Dedifferentiated amniotic fluid mesenchymal stem cell (primary cell): ENCODE measurements at regions not wholly inside any gene's neighbourhood (a gene's known extent, or its start where the extent isn't known, plus 50 kb on each side); places are given as distances from the start of the nearest gene placed in this dataset.
"Not testable (repeated sequence)": the region's sequence is repeated elsewhere in the genome, so short reads cannot be mapped to it uniquely, and the experiment has no call there.

Source experiments
- DNase-seq: peaks from one replicate; pipeline ENCODE4 v3.0.0-alpha.2; 2016; ENCODE audit errors: extremely low spot score

GRCh38 chr10:118914629-118915028 lies 114.9 kb upstream of the NANOS1 start:
- no peak for DNase-seq

- DNase-seq, result no peak
These were observed 114.4 kb upstream of the NANOS1 start for GRCh38 chr10:118915161-118915560.

GRCh38 chr10:118916777-118917176 lies 112.7 kb upstream of the NANOS1 start:
- no peak for DNase-seq

DNA sequence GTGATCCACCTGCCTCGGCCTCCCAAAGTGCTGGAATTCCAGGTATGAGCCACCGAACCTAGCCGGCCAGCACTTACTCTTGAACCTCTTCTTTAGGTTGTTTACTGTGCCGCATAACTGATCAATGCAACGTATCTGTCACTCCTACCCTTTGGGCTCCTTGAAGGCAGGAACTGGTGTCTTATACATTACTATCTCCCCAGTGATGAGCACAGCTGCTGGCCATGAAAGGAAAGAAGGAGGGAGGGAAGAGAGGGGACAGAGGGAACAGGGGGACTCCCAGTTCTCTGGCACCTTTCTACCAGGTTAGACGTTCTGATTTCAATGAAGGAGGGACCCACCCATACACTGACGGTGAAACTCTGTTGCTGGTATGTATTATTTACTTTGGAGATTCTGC lies 111.8 kb upstream of the NANOS1 start:
- DNase-seq, result no peak

DNA sequence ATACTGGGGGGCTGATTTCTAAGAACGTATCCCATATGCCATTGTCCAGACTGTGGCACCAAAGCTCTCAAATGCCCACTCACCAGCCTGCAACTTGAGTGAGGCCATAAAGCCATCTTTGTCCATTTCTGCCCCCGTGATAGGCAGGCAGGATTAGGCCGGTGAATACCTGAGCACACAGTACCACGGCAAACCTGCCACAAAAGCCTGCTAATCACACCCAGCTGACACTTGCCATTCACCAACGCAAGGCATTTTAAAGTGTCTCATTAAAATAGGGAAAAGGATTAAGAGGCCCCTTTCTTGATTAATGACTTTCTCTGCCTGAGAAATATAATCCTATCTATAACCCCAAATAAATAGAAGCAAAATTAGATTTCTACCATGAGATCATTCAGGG lies 111.4 kb upstream of the NANOS1 start:
- DNase-seq, result no peak

DNA sequence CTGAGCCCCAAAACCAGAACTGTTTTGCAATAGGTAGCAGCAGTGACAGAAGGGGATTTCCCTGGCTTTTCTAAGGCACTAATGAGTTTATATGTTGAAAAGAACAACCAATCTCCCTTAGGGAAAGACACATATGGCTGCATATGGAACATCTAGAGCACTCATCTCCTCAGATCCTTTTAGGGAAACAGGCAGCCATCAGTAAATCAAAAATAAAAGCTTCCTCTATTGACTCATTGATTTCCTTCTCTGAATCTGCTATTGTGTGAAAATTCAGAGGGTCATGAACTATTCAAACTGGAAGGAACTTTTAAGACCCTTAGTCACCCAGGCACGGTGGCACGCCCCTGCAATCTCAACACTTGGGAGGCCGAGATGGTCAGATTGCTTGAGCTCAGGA lies 110.9 kb upstream of the NANOS1 start:
- no peak for DNase-seq

DNA sequence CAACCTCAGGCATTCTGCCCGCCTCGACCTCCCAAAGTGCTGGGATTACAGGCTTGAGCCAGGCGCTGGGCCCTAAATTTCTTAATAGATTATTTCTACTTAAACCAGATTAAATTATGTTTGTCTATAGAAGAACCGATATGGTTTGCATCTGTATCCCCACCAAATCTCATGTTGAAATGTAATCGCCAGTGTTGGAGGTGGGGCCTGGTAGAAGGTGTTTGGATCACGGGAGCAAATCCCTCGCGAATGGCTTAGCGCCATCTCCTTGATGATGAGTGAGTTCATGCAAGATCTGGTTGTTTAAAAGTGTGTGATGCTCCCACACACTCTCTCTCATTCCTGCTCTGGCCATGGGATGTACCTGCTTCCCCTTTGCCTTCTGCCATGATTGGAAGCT lies 109.3 kb upstream of the NANOS1 start:
- DNase-seq, result no peak

DNA sequence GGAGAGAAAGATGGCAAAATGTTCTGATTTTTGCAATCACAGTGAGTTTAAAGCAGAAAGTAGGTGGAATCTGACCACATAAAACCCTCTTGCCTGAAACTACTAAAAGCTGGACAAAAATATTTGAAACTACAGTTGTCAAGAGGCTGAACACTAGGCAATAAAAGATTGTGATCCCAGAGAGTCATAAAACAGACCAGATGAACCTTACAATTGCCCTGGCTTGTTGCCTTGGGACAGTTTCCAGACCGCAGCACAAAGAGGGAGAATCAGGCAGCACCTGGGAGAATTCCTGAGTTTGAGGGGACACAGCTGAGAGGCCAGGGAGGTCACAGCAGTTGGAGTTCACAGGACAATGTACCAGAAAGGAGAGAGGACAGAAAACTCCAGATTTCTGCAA lies 107.3 kb upstream of the NANOS1 start:
- no peak for DNase-seq

- DNase-seq, result no peak
These were observed 106.5 kb upstream of the NANOS1 start for GRCh38 chr10:118922972-118923371.

- no peak for DNase-seq
These were observed 105.0 kb upstream of the NANOS1 start for GRCh38 chr10:118924493-118924892.

GRCh38 chr10:118925404-118926071 lies 104.0 kb upstream of the NANOS1 start:
- no peak for DNase-seq

DNA sequence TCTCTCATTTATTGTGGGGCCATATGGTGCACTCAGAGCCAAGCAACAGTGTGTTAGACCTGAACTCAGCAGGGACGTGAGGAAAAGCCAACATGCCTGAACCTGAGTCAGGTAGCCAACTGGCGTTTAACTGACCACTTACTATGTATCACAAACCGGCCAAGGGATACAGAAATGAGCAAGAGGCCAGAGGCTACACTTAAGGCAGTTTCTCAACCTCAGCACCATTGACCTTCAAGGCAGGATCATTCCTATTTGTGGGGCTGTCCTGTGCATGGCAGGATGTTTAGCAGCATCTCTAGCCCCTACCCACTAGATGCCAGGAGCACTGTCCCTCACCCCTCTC lies 103.5 kb upstream of the NANOS1 start:
- no peak for DNase-seq

GRCh38 chr10:118926441-118926840 lies 103.1 kb upstream of the NANOS1 start:
- no peak for DNase-seq

DNA sequence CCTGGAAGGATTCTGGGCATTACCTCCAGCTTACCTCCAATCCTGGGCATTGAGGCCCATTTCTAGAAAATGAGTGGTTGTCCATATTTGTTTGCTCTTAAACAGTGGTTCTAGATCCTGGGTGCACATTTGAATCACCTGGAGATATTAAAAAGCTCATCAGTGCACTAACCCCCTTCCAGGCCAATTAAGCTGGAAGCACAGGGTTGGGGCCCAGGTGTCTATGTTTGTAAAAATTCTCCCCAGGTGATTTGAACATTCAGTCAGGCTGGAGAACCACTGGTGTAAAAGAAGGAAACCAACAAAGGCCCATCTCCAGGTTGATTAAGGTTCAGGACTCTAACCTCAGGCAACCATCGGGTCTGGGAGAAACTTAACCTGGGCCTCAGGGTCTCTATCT lies 102.6 kb upstream of the NANOS1 start:
- no peak for DNase-seq

GRCh38 chr10:118927321-118927720 lies 102.2 kb upstream of the NANOS1 start:
- no peak for DNase-seq

DNA sequence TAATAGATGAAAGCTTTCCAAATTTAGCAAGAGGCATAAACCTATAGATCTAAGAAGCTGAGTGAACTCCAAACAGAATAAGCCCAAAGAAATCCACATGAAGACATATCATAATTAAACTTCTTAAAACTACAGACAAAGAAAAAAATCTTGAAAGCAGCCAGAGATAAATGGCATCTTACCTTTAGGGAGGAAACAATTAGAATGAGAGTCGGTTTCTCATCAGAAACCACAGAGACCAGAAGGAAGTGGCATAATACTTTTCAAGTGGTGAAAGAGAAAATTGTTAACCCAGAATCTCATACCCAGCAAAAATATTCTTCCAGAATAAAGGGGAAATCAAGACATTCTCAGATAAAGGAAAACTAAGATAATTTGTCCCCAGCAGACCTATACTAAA lies 98.9 kb upstream of the NANOS1 start:
- DNase-seq, result no peak

DNA sequence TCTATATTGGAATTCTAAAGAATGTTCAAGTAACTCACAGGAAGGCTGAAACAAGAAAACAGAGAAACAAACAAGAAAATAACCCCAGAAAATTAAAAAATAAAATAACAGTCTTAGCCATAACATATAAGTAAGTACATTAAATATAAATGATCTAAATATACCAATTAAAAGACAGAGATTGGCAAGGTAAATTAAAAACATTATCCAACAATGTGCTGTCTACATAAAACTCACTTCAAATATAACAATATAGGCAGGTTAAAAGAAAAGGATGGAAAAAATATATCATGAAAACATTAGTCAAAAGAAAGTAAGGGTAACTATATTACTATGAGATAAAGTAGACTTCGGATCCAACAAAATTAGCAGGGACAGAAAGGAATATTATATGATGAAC lies 98.1 kb upstream of the NANOS1 start:
- DNase-seq, result no peak

DNA sequence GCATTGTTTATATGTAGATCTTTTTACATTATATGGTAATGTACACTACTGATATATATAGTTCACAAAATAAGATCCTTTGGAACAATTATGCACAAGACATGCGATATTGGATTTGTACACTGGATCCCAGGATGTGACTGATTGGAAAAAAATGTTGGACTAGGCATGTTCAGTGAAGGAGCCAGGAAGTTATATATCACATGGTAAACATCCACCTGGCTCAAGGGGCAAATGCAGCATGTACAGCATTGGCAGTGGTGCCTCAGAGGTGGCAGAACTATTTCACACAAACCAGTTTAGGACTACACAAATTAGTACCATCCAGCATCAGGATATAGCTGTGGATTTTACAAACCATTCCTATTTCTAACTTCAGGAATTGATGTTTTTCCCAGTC lies 97.4 kb upstream of the NANOS1 start:
- DNase-seq, result not testable (repeated sequence)

GRCh38 chr10:118937226-118937625 lies 92.3 kb upstream of the NANOS1 start:
- no peak for DNase-seq

GRCh38 chr10:118939211-118940007 lies 90.1 kb upstream of the NANOS1 start:
- DNase-seq, result peak; percentile 38

DNA sequence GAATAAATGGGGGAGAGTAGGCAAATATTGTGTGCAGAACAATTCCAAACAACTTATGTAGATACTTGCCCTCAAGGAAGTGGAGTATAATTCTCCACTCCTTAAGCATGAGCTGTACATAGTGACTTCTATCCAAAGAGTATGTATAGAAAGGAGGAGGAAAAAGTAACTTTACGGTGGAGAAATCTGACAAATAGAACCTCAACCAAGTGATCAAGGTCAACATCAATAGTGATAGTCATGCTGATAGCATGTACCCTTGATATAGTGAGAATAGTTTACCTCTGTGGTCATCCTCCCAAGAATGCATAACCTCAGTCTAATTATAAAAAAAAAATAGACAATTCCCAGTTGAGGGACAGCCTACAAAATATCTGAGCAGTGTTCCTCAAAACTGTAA lies 89.1 kb upstream of the NANOS1 start:
- no peak for DNase-seq

DNA sequence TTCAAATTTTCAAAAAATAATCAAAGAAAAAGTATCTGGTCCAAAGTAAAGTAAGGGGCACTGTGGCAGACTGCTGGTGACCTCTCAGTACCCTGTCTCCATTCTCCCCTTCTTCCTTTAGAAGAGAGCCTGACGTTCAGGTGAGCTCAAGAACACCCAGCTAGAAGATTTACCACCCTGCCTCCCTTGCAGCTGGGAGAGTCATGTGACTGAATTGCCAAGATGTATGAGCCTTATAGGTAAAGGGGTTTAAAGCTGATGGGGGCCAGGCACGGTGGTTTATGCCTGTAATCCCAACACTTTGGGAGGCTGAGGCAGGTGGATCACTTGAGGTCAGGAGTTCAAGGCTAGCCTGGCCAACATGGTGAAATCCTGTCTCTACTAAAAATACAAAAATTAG lies 86.3 kb upstream of the NANOS1 start:
- DNase-seq, result no peak

- no peak for DNase-seq
These were observed 84.4 kb upstream of the NANOS1 start for GRCh38 chr10:118944959-118945633.
